CD4-positive, alpha-beta T cell treated with Interleukin-2 at 100 ng/mL for 4 hours (primary cell): ENCODE measurements at regions not wholly inside any gene's neighbourhood (a gene's known extent, or its start where the extent isn't known, plus 50 kb on each side); places are given as distances from the start of the nearest gene placed in this dataset.

Source experiments
- DNase-seq: peaks from one replicate; pipeline ENCODE4 v3.0.0-alpha.2; 2020; ENCODE audit warnings: low spot score

GRCh38 chr14:100439781-100440180 is 116.6 kb downstream of the SLC25A47 start:
- DNase-seq, result no peak

GRCh38 chr14:100440207-100440631 is 117.1 kb downstream of the SLC25A47 start:
- peak; percentile 12 for DNase-seq

- no peak for DNase-seq
Observed at GRCh38 chr14:100440758-100441203, 117.6 kb downstream of the SLC25A47 start.

- DNase-seq, result no peak
Observed at GRCh38 chr14:100441271-100441947, 118.3 kb downstream of the SLC25A47 start.

GRCh38 chr14:100442036-100442435 is 118.9 kb downstream of the SLC25A47 start:
- no peak for DNase-seq

- DNase-seq, result no peak
Observed at GRCh38 chr14:100442498-100443490, 119.7 kb downstream of the SLC25A47 start.

- DNase-seq, result no peak
Observed at GRCh38 chr14:100443603-100444002, 120.5 kb downstream of the SLC25A47 start.

- DNase-seq, result no peak
Observed at GRCh38 chr14:100445436-100446088, 122.4 kb downstream of the SLC25A47 start.

GRCh38 chr14:100446572-100446971 is 123.4 kb downstream of the SLC25A47 start:
- no peak for DNase-seq

- DNase-seq, result no peak
Observed at GRCh38 chr14:100448376-100448775, 125.2 kb downstream of the SLC25A47 start.

- DNase-seq, result no peak
Observed at GRCh38 chr14:100449225-100449987, 126.3 kb downstream of the SLC25A47 start.

- no peak for DNase-seq
Observed at GRCh38 chr14:100450049-100450448, 126.9 kb downstream of the SLC25A47 start.

GRCh38 chr14:100450736-100451135 is 127.6 kb downstream of the SLC25A47 start:
- DNase-seq, result no peak

- DNase-seq, result no peak
Observed at GRCh38 chr14:100451264-100451663, 128.1 kb downstream of the SLC25A47 start.

- DNase-seq, result no peak
Observed at GRCh38 chr14:100453930-100454329, 130.8 kb downstream of the SLC25A47 start.

- DNase-seq, result no peak
Observed at GRCh38 chr14:100454437-100454836, 131.3 kb downstream of the SLC25A47 start.

GRCh38 chr14:100463937-100464336 is 123.3 kb downstream of the BEGAIN start:
- no peak for DNase-seq

- no peak for DNase-seq
Observed at GRCh38 chr14:100466111-100466856, 120.9 kb downstream of the BEGAIN start.

- DNase-seq, result no peak
Observed at GRCh38 chr14:100467046-100467750, 120.0 kb downstream of the BEGAIN start.

GRCh38 chr14:100467939-100468338 is 119.3 kb downstream of the BEGAIN start:
- no peak for DNase-seq
